Right ventricle myocardium inferior (tissue), 1 donor: ENCODE measurements at regions not wholly inside any gene's neighbourhood (a gene's known extent, or its start where the extent isn't known, plus 50 kb on each side); places are given as distances from the start of the nearest gene placed in this dataset.

ENCODE experiments used
- ATAC-seq: fragments of 200-7000 bp; cut with Tn5 transposase; one replicate; pipeline ENCODE4 v1.9.1; 2020; ENCODE audit warnings: mild to moderate bottlenecking, moderate library complexity
- DNase-seq: peaks from one replicate; pipeline ENCODE4 v3.0.0; 2021; ENCODE audit errors: missing footprints
- intact Hi-C: fragments of 100-400 bp; cut with DNase I; formaldehyde crosslinking; loops from one replicate; pipeline ENCODE4 v1.11.0; 2022
- donor health status: DM: no; HTN: yes; CAD: no; lungs with severe emphysema.

- ATAC-seq (no peak), DNase-seq (no peak)
- intact Hi-C loops, result no loop called here
These were observed 103.5 kb downstream of the SNX18 start for GRCh38 chr5:54621048-54621447.

DNA sequence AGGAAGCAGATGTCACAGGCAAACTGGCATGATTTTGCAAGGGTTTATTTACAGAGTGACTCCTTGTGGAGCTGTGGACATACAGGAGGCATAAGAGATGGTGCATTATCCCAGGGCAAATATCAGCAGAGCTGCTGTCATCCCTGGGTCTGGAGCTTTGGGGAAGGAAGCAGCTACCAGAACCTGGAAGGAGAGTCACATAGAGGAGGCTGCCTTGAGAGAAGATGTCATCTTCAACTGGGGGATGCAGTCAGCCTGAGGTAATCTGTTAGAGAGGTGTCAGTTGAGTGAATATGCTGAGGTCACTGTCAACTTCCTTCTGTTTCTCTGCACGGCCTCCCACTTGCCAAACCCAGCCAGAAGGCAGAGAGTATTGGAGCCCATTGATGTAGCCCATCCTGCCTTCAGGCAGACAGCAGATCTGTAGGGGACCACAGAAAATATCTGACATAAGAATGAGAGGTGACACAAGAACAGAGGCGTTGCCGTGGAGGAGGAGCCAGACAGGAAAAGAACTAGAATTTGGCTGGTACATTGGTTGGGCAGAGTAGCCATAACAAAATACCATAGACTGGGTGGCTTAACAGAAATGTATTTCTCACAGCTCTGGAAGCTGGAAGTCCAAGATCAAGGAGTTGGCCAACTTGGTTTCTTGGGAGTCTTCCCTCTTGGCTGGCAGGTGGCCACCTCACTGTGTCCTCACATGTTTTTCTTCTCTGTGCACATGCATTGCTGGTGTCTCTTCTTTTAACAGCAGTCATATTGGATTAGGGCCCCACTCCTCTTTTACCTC, 102.8 kb downstream of the SNX18 start:
- DNase-seq (no peak), ATAC-seq (no peak)
- intact Hi-C loops, result no loop called here

GRCh38 chr5:54619731-54620130, 102.2 kb downstream of the SNX18 start:
- ATAC-seq (no peak), DNase-seq (no peak)
- intact Hi-C loops, result no loop called here

GRCh38 chr5:54616518-54617220, 99.1 kb downstream of the SNX18 start:
- DNase-seq (no peak), ATAC-seq (no peak)
- intact Hi-C loops, result no loop called here

DNA sequence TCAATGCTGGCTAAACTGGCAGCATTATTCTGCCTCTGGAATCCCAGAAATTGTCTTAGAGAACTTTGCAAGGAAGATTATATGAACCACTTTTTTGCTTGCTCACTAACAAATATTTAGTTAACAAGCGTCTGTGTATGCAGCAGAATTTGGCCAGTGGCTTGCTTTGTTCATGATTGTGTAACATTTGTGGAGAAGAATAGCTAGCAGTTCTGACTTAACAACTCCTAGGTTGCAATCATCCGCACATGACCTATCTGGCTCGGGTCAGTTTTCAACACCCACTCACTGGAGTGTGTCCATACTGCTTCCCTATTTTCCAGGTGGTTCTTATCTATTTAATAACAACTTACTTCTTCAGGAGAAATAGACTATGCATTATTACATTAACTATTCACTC, 98.5 kb downstream of the SNX18 start:
- DNase-seq (no peak), ATAC-seq (peak; percentile 91)
- intact Hi-C loops, result no loop called here

DNA sequence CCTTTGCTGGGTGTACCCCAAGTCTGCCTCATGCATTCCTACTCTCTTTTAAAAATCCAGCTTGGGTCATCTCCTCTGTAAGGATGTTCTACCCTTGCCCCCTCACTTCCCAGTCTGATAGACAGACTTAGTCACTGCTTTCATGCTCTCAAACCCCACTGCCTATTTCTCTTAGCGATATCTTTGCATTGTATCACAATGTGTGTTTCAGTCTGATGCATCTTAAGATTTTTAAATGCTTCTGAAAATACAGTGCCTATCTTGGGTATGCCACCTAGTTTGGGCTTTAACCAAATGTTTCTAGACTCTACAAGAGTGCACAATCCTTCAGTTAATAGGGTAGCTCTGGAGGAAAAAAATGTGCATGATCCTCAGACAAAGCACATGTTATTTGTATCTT, 97.8 kb downstream of the SNX18 start:
- DNase-seq, result no peak
- no peak for ATAC-seq
- intact Hi-C loops, result no loop called here

- DNase-seq (no peak), ATAC-seq (no peak)
- intact Hi-C loops, result no loop called here
These were observed 95.2 kb downstream of the SNX18 start for GRCh38 chr5:54612711-54613110.

DNA sequence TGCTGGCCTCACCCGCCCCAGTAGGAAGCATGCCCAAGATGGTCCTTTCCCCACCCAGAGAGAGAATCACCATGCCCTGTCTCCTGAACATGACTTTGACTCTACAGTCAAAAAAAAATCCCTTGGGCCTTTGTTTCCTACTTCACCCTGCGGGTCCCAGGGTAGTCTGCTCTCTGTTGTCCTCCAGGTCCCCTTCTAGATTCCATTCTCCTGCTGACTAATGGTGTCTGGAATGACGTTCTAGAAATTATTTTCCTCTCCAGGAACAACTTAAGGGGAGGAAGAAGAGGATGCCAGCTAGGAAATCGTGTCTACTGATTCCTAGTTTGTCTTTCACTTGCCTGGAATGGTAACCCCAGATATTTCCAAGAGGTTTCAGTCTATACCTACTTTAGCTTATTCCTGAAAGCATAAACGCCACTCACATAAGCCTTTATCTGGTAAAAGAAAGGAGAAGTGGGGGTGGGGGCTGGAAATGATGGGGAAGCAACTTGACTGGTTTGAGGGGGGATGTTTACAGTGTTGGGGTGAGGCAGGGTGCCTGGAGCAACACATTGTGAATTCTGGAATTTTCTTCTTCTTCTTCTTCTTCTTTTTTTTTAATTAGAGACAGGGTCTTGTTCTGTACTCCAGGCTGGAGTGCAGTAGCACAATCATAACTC, 93.9 kb downstream of the SNX18 start:
- intact Hi-C loops, result no loop called here
- ATAC-seq (no peak), DNase-seq (no peak)

- DNase-seq, result no peak
- intact Hi-C loops, result no loop called here
- ATAC-seq, result no peak
These were observed 92.8 kb downstream of the SNX18 start for GRCh38 chr5:54610197-54610944.

DNA sequence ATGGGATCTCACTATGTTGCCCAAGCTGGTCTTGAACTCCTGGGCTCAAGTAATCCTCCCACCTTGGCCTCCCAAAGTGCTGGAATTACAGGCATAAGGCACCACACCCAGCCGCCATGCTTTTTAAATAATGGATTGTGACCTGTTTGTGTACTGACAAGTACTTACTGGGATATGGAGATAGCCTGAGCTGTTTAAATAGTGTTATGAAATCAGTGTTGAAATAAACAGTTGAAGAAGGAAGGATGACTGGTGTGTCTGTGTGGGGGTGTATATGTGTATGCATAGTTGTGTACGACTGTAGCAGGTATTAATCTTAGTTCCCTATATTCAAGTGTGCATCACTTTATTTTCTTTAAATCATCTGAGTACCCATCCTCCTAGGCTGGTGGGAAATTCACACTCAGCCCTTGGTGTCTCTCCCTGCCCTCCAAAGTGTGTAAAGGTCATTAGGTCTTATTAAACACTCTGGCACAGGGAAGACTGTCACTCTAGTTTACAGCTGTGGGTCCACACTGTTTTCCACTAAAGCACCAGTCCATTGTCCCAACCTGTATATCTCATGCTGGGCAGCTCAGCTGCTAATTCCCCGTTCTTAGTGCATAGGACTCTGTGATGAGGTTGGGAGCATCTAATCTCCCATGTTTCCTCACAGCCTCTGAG, 91.0 kb downstream of the SNX18 start:
- no peak for DNase-seq
- no peak for ATAC-seq
- intact Hi-C loops, result no loop called here

DNA sequence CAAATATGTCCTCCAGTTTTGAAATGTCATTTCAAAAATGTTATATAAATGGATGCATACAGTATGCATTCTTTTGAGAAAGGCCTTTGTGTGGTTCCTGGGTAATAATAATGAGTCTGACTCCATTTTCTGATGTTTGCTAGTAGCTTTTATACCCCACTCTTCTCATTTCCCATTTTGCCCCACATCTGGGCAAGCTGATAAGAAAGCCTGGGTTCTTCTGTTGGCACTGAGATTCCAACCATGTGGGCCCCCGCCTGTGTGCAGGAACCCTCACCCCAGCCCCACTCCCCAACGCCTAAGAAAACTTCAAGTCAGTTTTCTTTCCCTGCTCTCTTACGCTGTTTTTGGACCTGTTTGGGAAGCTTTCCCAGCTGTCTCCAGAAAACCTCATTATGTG, 89.4 kb downstream of the SNX18 start:
- ATAC-seq, result no peak
- intact Hi-C loops, result no loop called here
- no peak for DNase-seq

DNA sequence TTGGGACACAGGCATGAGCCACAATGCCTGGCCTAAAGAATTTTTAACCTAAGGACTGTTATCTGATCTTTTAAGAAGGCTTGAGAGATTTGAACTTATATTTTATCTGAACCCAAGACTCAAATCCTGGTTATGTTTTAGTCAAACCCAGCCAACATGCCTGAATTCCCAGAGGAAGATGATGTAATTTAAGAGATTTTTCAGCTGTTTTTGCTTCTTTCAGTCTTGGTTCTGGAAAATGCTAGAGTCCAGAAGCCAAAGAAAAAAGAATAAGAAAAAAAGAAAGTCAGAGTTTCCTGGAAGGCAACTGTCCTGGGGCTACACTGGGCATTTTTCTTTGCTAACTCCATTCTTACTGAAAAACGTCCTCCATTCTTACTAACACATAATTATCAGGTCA, 85.8 kb downstream of the SNX18 start:
- peak; percentile 69 for ATAC-seq
- intact Hi-C loops, result no loop called here

DNA sequence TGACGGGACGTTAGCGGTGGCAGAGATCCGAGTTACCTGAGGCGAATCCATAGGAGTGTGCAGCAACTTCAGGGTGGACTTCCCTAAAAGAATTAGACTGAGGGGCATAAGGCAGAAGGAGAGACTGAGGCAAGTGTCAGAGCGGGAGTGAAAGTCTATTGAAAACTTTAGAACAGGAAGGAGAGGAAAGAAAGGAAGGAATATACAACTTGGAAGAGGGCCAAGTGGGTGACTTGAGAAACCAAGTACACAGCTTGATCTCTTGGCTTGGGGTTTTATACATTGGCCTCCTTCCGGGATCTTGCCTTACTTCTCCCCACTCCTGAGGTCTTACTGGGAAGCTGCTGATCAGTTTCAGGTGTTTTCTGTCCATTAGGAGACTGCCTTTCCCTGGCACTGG, 84.9 kb downstream of the SNX18 start:
- ATAC-seq, result peak; percentile 10

More for the DNA sequence above, 85.8 kb downstream of the SNX18 start:
- no peak for DNase-seq

GRCh38 chr5:54601411-54602230, 84.1 kb downstream of the SNX18 start:
- ATAC-seq (peak; percentile 91), DNase-seq (no peak)
- intact Hi-C loops, result no loop called here

More for the DNA sequence above, 84.9 kb downstream of the SNX18 start:
- DNase-seq, result no peak
- intact Hi-C loops, result no loop called here
